ENCODE measurements at regions not wholly inside any gene's neighbourhood (a gene's known extent, or its start where the extent isn't known, plus 50 kb on each side); places are given as distances from the start of the nearest gene placed in this dataset.

- H3K9me3 ChIP-seq = peaks cover 8% of the 10 kb centered on the region
- intact Hi-C loops (cut with DNase I) = no loop called here
- peaks cover 17% of the 10 kb centered on the region for H3K4me1 ChIP-seq
- TF ChIP-seq CTCF (IDR thresholded peaks at IDR 0.05) = no peak
- H3K27ac ChIP-seq = no peak overlapping the region
- no peak overlapping the region for H3K4me3 ChIP-seq
- DNase-seq (no peak), ATAC-seq (no peak)
- H3K36me3 ChIP-seq = no peaks in the 10 kb centered on the region
- no peaks in the 10 kb centered on the region for H3K27me3 ChIP-seq (ENCODE audit: low read depth)
Observed at GRCh38 chr13:30141775-30142485, 165.4 kb downstream of the KATNAL1 start.

GRCh38 chr13:30140973-30141372 is 166.4 kb downstream of the KATNAL1 start:
- TF ChIP-seq CTCF (IDR thresholded peaks at IDR 0.05) = no peak
- ATAC-seq (no peak), DNase-seq (no peak)
- Histone ChIP-seq H3K9me3 (peaks cover 8% of the 10 kb centered on the region), H3K27me3 (ENCODE audit: low read depth) (no peaks in the 10 kb centered on the region), H3K36me3 (no peaks in the 10 kb centered on the region), H3K4me1 (peaks cover 17% of the 10 kb centered on the region), H3K4me3 (no peak overlapping the region), H3K27ac (no peak overlapping the region)
- intact Hi-C loops (cut with DNase I) = no loop called here

- DNase-seq (no peak), ATAC-seq (no peak)
- intact Hi-C loops (cut with DNase I) = no loop called here
- Histone ChIP-seq H3K27ac (no peak overlapping the region), H3K4me1 (peaks cover 17% of the 10 kb centered on the region), H3K36me3 (no peaks in the 10 kb centered on the region), H3K27me3 (ENCODE audit: low read depth) (no peaks in the 10 kb centered on the region), H3K9me3 (no peaks in the 10 kb centered on the region), H3K4me3 (no peak overlapping the region)
- no peak for TF ChIP-seq CTCF (IDR thresholded peaks at IDR 0.05)
Observed at GRCh38 chr13:30138511-30138910, 168.8 kb downstream of the KATNAL1 start.

GRCh38 chr13:30135868-30136267 is 171.5 kb downstream of the KATNAL1 start:
- no peak for DNase-seq
- no peak for TF ChIP-seq CTCF (IDR thresholded peaks at IDR 0.05)
- H3K9me3 ChIP-seq = no peaks in the 10 kb centered on the region
- peaks cover 7% of the 10 kb centered on the region for H3K4me1 ChIP-seq
- H3K4me3 ChIP-seq = no peak overlapping the region
- no peaks in the 10 kb centered on the region for H3K27me3 ChIP-seq (ENCODE audit: low read depth)
- ATAC-seq = no peak
- H3K36me3 ChIP-seq = no peaks in the 10 kb centered on the region
- intact Hi-C loops (cut with DNase I) = no loop called here
- no peak overlapping the region for H3K27ac ChIP-seq

- Histone ChIP-seq H3K9me3 (no peaks in the 10 kb centered on the region), H3K27ac (no peak overlapping the region), H3K27me3 (ENCODE audit: low read depth) (no peaks in the 10 kb centered on the region), H3K4me3 (no peak overlapping the region), H3K36me3 (no peaks in the 10 kb centered on the region), H3K4me1 (peaks cover 7% of the 10 kb centered on the region)
- ATAC-seq (no peak), DNase-seq (no peak)
- intact Hi-C loops (cut with DNase I) = no loop called here
- TF ChIP-seq CTCF (IDR thresholded peaks at IDR 0.05) = no peak
Observed at GRCh38 chr13:30135351-30135750, 172.0 kb downstream of the KATNAL1 start.

Measured in lower lobe of right lung (tissue), 2 donors.